DOHH2 (cell line): ENCODE measurements at regions not wholly inside any gene's neighbourhood (a gene's known extent, or its start where the extent isn't known, plus 50 kb on each side); places are given as distances from the start of the nearest gene placed in this dataset.

Experiments used
- H3F3A ChIP-seq: fragments of 200-600 bp; sonication (generic), shearing (Covaris generic); 2 replicates; pipeline ENCODE4 v1.6.0; 2016; ENCODE audit warnings: antibody characterized with exemption, mild to moderate bottlenecking; ENCODE audit not compliant: control insufficient read depth, insufficient read depth
- H3K27ac ChIP-seq: fragments of 200-600 bp; sonication (generic); 2 replicates; pipeline ENCODE4 v1.5.1; 2014; ENCODE audit warnings: low read depth, mild to moderate bottlenecking, low read length, moderate library complexity
- H3K27me3 ChIP-seq: fragments of 200-600 bp; sonication (generic); 2 replicates; pipeline ENCODE4 v1.6.1; 2014; ENCODE audit warnings: mild to moderate bottlenecking, low read length, mixed read lengths; ENCODE audit not compliant: control insufficient read depth
- H3K36me3 ChIP-seq: fragments of 200-600 bp; sonication (generic); 2 replicates; pipeline ENCODE4 v1.6.1; 2014; ENCODE audit warnings: mild to moderate bottlenecking, low read length, moderate library complexity, mixed read lengths; ENCODE audit not compliant: control insufficient read depth
- H3K4me1 ChIP-seq: fragments of 200-600 bp; sonication (generic); 2 replicates; pipeline ENCODE4 v1.6.1; 2014; ENCODE audit warnings: mild to moderate bottlenecking, low read length, mixed read lengths; ENCODE audit not compliant: control insufficient read depth
- H3K4me2 ChIP-seq: fragments of 200-600 bp; sonication (generic); 2 replicates; pipeline ENCODE4 v1.6.0; 2014; ENCODE audit warnings: mild to moderate bottlenecking, low read length, moderate library complexity
- H3K4me3 ChIP-seq: fragments of 200-600 bp; sonication (generic); 2 replicates; pipeline ENCODE4 v1.5.1; 2014; ENCODE audit warnings: mild to moderate bottlenecking, low read length, mixed read lengths
- H3K79me2 ChIP-seq: fragments of 200-600 bp; sonication (generic); 2 replicates; pipeline ENCODE4 v1.6.1; 2014; ENCODE audit warnings: mild to moderate bottlenecking, low read length, mixed read lengths; ENCODE audit not compliant: control insufficient read depth
- H3K9me2 ChIP-seq: fragments of 200-600 bp; sonication (generic); replicated peaks from 2 replicates; pipeline ENCODE4 v1.6.1; 2014; ENCODE audit warnings: mild to moderate bottlenecking, low read length, mixed read lengths; ENCODE audit not compliant: control insufficient read depth
- H3K9me3 ChIP-seq: fragments of 200-600 bp; sonication (generic); 2 replicates; pipeline ENCODE4 v1.6.1; 2014; ENCODE audit warnings: antibody characterized with exemption, low read length, mixed read lengths; ENCODE audit not compliant: control insufficient read depth, insufficient read depth
- H4K20me1 ChIP-seq: fragments of 200-600 bp; sonication (generic); 2 replicates; pipeline ENCODE4 v1.6.0; 2014; ENCODE audit warnings: low read depth, mild to moderate bottlenecking, antibody characterized with exemption, low read length, moderate library complexity; ENCODE audit not compliant: control insufficient read depth, insufficient read depth
- CTCF ChIP-seq: fragments of 200-600 bp; sonication (generic); IDR thresholded peaks from one replicate; pipeline ENCODE4 v1.5.1; 2014; ENCODE audit warnings: antibody characterized with exemption, mild to moderate bottlenecking, low read depth, low read length; ENCODE audit not compliant: poor library complexity, severe bottlenecking
- EZH2phosphoT487 ChIP-seq: fragments of 200-600 bp; sonication (generic); IDR thresholded peaks from 2 replicates; pipeline ENCODE4 v1.6.1; 2017; ENCODE audit warnings: borderline replicate concordance, mild to moderate bottlenecking, antibody characterized with exemption, low read length, moderate library complexity, mixed read lengths

- no peak overlapping the region for H3K4me2 ChIP-seq
- peaks cover 17% of the 10 kb centered on the region for H3K4me1 ChIP-seq
- no peaks in the 10 kb centered on the region for H3K79me2 ChIP-seq
- H3K36me3 ChIP-seq = no peaks in the 10 kb centered on the region
- no peak overlapping the region for H3K4me3 ChIP-seq
- 0 out of 2 replicates have a peak, but pooled peaks cover 3% of the 10 kb centered on the region for H3K27me3 ChIP-seq
- H3K9me2 ChIP-seq = no peaks in the 10 kb centered on the region
- no peaks in the 10 kb centered on the region for H3F3A ChIP-seq
- no peaks in the 10 kb centered on the region for H3K9me3 ChIP-seq
- TF ChIP-seq CTCF (no peak), EZH2phosphoT487 (no peak)
- H4K20me1 ChIP-seq = no peaks in the 10 kb centered on the region
- no peak overlapping the region for H3K27ac ChIP-seq
Measured at GRCh38 chr2:205915130-205915524, 170.8 kb downstream of the INO80D start.

- H3K9me3 ChIP-seq = no peaks in the 10 kb centered on the region
- H4K20me1 ChIP-seq = no peaks in the 10 kb centered on the region
- H3K27me3 ChIP-seq = 0 out of 2 replicates have a peak, but pooled peaks cover 3% of the 10 kb centered on the region
- peaks cover 17% of the 10 kb centered on the region for H3K4me1 ChIP-seq
- no peaks in the 10 kb centered on the region for H3K79me2 ChIP-seq
- no peaks in the 10 kb centered on the region for H3K9me2 ChIP-seq
- H3K4me2 ChIP-seq = no peak overlapping the region
- H3K27ac ChIP-seq = no peak overlapping the region
- no peak overlapping the region for H3K4me3 ChIP-seq
- no peaks in the 10 kb centered on the region for H3K36me3 ChIP-seq
- H3F3A ChIP-seq = no peaks in the 10 kb centered on the region
- TF ChIP-seq CTCF = no peak
Measured at GRCh38 chr2:205914213-205915129, 171.5 kb downstream of the INO80D start.

GRCh38 chr2:205913668-205914067 lies 172.3 kb downstream of the INO80D start:
- Histone ChIP-seq H4K20me1 (no peaks in the 10 kb centered on the region), H3K4me3 (no peak overlapping the region), H3F3A (no peaks in the 10 kb centered on the region), H3K79me2 (no peaks in the 10 kb centered on the region), H3K27me3 (0 out of 2 replicates have a peak, but pooled peaks cover 3% of the 10 kb centered on the region), H3K9me2 (no peaks in the 10 kb centered on the region), H3K9me3 (no peaks in the 10 kb centered on the region), H3K4me2 (0 out of 2 replicates have a peak overlapping the region, but pooled peaks have one; percentile 6), H3K36me3 (no peaks in the 10 kb centered on the region), H3K4me1 (peaks cover 17% of the 10 kb centered on the region), H3K27ac (no peak overlapping the region)
- TF ChIP-seq CTCF (no peak), EZH2phosphoT487 (no peak)
